ENCODE measurements at regions not wholly inside any gene's neighbourhood (a gene's known extent, or its start where the extent isn't known, plus 50 kb on each side); places are given as distances from the start of the nearest gene placed in this dataset.

DNA sequence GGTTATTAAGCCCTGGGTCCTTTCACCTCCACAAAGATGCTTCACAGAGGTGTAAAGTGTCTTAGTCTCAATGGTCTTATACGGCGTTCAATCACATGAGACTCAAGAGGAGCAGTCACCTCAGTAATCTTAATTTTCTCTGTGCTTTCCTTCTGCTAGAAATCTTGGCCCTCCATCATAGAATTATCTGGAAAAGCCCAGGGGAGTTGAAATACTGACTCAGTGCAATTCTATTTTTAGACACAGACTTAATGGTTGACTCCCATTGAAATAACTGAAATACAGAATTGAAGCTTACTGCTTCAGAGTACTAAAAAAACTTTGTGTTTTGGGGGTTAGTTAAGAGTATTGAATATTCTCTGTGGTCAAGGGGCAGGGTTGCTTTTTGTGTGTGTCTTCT, 94.5 kb upstream of the IL15 start:
- TF ChIP-seq CTCF (IDR thresholded peaks at IDR 0.05): no peak
- no peak for TF ChIP-seq POLR2A (IDR thresholded peaks at IDR 0.05)

All from thyroid gland (tissue), 4 donors.